HG03139 (cell line): ENCODE measurements at regions not wholly inside any gene's neighbourhood (a gene's known extent, or its start where the extent isn't known, plus 50 kb on each side); places are given as distances from the start of the nearest gene placed in this dataset.

Source experiments
- ATAC-seq: cut with Tn5 transposase; IDR thresholded peaks from one replicate; pipeline ENCODE4 v1.9.1; 2021; ENCODE audit not compliant: unreplicated experiment

DNA sequence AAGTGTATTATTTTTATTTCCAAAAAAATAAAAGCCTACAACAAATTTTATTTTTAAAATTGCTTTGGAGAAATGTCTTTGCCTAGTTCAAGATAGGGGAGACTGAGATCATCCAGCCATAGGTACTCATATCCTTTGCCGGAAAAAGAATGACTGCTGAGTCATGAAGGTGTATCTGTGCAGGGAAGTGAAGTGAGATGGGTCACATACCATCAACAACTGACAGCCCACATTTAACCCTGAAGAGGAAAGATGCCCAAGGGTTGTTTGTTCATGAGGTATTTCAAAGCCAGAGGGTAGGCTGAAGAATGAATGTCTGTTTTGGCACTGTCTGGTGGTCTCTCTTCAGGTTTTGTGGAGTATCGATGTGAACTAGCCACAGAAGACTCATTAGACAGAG, 106.7 kb upstream of the TTC29 start:
- ATAC-seq = no peak

DNA sequence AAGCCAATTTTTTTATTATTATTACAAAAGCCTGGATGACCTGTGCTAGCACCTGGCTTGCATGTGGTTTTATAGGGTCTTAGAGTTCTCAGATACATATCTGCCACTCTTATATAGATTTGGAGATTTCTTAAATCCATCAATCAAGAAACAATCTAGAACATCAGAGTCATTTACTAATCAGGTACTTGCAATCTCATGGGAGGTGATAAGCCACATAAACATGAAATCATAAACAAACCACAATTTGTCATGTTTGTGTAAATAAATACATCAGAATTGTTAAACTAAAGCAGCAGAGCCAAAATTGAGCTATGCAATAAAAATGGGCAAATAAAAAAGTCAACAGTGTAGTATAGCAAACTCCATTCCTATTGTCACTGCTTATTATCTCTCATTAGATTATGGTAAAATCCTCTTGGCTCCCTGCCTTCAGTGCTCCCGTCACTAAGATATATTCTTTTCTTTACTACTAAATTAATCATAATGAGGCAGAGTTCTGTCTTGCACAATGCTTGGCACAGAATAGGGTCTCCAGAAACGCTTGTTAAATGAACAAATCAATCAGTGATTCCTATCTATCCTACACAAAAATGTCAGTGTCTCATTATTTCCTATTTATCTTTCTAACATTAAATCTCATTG, 108.7 kb upstream of the TTC29 start:
- no peak for ATAC-seq

DNA sequence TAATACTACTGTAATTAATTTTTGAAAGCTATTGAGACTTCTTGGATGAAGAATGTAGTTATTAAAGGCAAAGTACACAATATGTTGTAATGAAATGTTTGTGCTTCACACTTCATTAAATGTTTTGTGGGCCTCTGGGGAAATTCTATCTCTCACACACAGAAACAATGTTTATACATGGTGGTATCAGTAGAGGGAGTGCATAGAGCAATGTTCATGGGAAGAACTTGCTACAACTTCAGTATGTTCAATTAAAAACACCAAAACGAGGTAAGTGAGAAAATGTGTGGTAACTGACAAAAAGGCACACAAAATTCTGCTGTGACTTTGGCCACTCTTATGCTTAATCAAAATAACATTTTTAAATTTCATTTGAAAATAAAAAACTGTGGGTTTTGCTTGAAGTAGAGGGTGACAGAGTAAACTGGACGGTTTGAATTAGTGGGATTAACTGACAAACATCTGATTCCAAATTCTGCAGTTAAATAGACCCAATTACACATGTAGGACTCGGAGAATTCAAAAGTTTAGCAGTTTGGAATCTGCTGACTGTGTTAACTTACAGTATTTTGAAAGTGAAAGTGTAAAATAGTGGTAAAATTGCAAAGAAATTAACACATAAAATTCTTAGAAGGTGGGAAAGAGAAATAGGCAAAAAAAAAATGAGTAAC, 111.4 kb upstream of the TTC29 start:
- ATAC-seq = no peak

DNA sequence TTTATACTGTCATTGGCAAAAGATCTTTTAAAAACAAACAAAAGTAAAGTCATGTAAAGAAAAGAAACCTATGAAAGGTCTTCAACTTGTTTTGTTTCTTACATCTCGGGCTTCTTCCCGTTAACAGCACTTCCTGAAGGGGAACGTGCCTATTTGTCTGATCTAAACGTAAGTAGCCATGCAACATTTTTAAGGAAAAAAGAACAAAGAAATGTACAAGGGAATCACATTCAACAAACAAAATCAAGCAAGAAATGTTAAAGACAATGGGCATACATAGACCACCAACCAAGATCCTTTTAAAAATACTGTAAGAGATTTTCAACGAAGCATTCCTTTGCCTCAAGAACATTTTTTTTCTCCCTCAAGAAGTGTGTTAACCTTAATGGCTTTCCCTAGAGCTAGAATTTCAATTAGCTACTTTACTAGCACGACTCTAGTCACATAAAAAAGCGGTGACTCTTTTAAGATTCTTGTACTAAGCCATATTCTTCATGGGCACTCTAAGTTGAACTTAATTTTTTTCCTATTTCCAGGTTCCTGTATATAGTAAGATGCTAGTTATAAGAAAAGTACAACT, 112.0 kb upstream of the TTC29 start:
- ATAC-seq = no peak

DNA sequence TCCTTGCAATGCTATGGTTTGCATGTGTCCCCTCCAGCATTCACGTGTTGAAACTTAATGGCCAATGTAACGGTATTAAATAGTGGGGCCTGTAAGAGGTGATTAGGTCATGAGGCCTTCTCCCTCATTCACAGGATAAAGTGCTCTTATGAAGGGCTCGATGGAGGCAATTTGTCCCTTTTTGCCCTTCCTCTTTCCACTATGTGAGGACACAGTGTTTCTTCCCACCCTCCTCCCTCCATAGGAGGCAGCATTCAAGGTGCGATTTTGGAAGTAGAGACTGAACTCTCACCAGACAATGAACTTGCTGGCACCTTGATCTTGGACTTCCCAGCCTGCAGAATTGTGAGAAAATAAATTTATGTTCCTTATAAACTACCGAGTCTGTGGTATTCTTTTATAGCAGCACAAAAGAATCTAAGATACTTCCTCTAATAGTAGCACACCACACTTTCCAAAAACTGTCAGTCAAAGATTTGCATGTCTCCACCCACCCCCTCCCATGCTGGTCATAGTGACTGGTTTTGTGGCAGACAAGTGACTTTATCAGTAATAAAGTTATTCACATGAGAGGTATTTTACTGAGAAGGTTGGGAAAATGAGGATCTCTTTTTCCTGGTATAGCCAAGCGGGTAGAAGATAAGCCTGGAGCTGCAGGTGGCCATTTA, 113.5 kb upstream of the TTC29 start:
- ATAC-seq = no peak

DNA sequence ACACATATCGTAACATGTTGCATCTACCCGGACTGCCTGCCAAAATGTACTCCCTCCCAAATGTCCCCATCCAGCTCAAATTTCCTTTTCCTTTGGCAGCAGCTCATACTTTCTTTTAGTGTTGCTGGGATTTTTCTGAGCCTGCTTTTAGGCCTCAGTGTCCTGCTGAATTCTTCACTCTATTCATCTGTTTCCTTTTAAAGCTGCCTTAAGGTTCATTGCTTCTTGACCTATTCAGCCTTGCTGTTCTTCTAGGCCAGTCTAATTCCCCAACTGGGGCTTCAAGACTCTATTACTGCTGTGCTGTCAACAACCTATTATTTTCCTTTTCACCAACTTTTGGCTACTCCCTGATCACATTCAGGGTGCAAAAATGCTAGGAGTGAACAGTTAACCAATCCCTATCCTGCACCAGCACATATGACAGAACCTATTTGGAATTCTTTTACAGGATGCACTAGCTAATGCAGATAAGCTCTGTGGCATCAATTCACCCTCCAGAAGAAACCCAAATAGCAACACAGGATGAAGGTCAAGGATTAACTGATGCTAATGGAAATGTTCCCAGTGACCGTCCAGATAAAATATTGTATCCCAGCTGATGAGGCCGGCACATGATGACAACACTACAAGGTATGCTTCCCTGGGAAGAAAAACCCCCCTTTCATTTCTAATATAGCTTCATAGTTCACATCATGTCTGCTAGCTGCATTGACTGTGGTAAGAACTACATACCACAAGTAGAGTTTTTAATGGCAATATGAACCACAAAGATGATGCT, 114.7 kb upstream of the TTC29 start:
- ATAC-seq = no peak

- no peak for ATAC-seq
Measured at GRCh38 chr4:147064856-147065255, 119.2 kb upstream of the TTC29 start.

DNA sequence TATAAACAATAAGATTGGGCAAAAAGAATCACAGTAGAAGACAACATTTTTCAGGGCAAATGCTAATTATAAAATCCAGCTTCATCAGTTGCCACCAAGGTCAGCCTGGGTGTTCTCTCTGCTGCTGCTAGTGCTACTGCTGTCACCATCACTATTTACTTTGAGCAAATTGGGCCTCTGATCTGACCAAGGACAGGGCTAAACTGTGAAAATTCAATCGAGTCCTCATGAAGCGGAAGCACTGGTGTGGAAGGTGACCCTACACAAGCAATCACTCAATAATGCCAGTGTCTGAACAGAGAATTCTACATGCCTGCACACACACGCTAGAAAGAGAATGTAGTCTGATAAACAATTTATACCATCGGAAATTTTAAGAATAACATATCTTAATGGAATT, 122.9 kb upstream of the TTC29 start:
- ATAC-seq = no peak

- ATAC-seq = no peak
Measured at GRCh38 chr4:147071209-147071740, 125.6 kb upstream of the TTC29 start.

GRCh38 chr4:147076179-147076578, 130.5 kb upstream of the TTC29 start:
- ATAC-seq = no peak

DNA sequence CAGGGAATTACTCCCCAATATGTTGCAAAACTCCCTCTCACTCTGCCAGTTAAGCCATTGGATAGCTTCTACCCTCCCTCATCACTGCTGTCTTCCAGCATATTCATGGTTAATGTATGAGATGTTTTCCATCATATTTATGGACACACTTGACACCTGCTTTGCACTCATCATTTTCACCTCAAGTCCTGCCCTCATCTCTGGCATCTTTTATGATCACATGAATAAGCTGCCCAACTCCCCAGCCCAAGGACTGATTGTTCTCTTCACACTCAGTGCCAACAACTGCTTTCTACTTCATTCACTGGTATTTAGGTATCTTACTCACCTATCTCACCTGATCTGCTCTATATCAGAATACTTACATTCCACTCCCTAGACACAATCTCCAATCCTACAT, 131.1 kb upstream of the TTC29 start:
- no peak for ATAC-seq

- no peak for ATAC-seq
Measured at GRCh38 chr4:147078362-147078761, 132.7 kb upstream of the TTC29 start.

DNA sequence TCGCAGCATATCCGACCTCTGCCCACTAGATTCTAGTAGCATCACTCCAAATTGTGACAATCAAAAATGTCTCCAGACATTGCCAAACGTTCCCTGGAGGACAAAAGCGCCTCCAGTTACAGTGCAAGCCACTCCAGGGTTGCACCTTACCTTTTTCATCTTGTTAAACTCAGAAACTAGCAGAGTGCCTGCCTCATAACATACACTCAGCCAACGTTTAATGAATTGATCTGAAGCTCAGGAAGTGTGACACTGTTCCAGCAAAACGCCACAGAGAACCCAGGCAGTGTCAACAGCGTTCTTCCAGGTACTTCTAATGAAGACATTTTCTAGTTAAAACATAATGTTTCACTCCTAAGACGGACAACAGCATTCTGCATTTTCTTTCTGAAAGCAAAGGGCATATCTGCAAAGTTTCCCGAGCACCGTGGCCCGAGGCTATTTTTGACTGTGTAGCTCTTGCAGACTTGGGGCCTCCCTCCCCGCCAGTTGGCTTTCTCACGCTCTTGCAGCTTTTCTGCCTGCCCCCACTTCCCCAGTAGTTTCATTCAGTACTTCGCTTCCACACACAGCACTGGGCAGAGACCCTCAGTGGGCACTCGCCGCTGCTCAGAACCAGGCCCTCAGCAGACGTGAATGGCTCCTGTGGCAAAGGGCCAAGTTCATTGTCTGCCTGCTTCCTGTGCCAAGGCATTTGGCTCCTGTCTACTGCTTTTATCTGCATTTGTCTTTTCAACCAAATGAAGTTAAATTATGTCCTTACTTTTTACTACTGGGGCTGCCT, 133.4 kb upstream of the TTC29 start:
- ATAC-seq = no peak

DNA sequence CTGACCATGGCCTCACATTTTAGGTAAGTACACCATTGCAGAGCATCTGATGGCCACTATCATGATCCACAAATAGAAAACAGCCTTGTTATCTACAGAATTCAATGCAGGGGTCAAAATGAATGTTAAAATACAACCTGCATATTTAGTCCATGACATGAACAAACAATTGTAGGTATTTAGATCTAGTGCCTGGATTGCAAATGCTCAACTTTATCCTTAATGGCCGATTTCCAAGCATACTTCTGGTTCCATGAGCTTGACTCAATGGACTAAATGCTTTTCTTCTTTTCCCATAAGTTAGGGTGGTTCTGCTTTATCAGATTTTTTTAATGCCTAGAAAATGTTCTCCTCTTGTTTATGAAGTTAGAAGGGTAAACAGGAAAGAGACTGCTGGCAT, 139.2 kb upstream of the TTC29 start:
- ATAC-seq = no peak

GRCh38 chr4:147085781-147086180, 140.1 kb upstream of the TTC29 start:
- ATAC-seq = no peak

DNA sequence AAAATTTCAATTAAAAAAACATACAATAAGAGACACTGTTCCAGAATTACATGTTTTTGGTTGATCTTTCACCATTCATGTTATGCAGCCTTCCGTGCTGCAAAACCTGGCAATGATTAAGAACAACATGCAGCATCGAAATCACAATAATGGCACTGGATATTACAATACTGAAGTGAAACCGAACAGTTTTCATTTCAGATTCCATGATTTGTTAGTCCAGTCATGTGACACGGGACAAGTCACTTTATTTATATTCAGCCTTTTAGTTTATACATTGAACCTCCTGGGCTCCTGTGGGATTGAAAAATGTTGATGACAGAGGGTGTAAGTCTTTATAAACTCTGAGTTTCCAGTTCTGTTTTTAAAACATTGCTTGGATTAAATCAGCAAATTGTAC, 142.5 kb upstream of the TTC29 start:
- ATAC-seq = no peak

- ATAC-seq = no peak
Measured at GRCh38 chr4:147090486-147090885, 144.8 kb upstream of the TTC29 start.

GRCh38 chr4:147093206-147093605, 147.5 kb upstream of the TTC29 start:
- no peak for ATAC-seq

GRCh38 chr4:147094238-147094637, 148.6 kb upstream of the TTC29 start:
- no peak for ATAC-seq
